ENCODE measurements at regions not wholly inside any gene's neighbourhood (a gene's known extent, or its start where the extent isn't known, plus 50 kb on each side); places are given as distances from the start of the nearest gene placed in this dataset.
"Not testable (repeated sequence)": the region's sequence is repeated elsewhere in the genome, so short reads cannot be mapped to it uniquely, and the experiment has no call there.

DNA sequence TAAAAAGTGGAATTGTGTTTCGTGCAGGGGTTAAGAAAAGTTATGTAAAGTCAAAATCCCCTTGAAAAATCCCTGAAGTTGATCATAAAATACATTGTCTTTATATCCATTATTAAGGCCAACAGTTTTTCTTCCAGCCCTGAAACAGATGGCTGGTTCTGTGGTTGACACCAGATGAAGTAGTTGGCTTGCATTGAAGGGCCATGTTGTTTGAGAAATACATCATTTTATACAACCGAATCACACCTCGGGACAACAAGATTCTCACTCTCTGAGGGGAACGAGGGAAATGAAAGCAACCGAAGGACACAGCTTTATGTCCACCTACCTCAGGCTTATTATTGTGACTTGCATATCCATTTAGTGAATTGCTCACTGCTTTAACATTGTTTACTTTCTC lies 126.0 kb upstream of the MITF start:
- peaks cover 8% of the 10 kb centered on the region for H3K4me1 ChIP-seq
- H3K27me3 ChIP-seq (ENCODE audit: low read depth): no peaks in the 10 kb centered on the region
- H3K36me3 ChIP-seq (replicated peaks): no peaks in the 10 kb centered on the region
- no peaks in the 10 kb centered on the region for H3K9me3 ChIP-seq
- in situ Hi-C loops (cut with MboI; ENCODE audit: low sequenced_read_pairs): no loop called here
- DNase-seq (ENCODE audit: low spot score in 2 of 2): no peak
- H3K4me3 ChIP-seq: no peak overlapping the region

DNA sequence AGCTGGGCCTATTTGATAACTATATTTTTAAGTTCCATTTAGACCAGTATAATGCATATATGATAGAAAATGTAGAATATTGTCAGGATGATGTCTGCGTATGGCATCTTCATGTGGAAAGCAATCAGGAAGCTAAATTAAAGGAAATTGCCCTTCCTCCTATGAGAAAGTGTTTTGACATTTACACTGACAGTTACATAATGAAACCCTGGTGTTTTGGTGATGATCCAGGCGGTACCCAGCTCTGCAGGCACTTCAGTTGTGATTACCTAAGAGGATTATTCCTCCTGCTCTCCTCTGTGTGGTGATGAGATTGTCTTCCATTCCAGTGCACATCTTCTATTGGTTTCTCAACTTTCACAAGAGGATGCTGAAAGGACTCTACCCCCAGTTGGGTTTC lies 126.5 kb upstream of the MITF start:
- Histone ChIP-seq H3K9me3 (no peaks in the 10 kb centered on the region), H3K4me3 (no peak overlapping the region), H3K4me1 (peaks cover 8% of the 10 kb centered on the region), H3K27me3 (ENCODE audit: low read depth) (no peaks in the 10 kb centered on the region), H3K36me3 (replicated peaks) (no peaks in the 10 kb centered on the region)
- in situ Hi-C loops (cut with MboI; ENCODE audit: low sequenced_read_pairs): no loop called here
- no peak for DNase-seq (ENCODE audit: low spot score in 2 of 2)

GRCh38 chr3:69609566-69609965 lies 129.7 kb upstream of the MITF start:
- H3K4me1 ChIP-seq; H3K4me3 ChIP-seq; H3K27me3 ChIP-seq (ENCODE audit: low read depth); in situ Hi-C loops (cut with MboI; ENCODE audit: low sequenced_read_pairs); H3K9me3 ChIP-seq; H3K36me3 ChIP-seq (replicated peaks): not testable (repeated sequence)
- DNase-seq (ENCODE audit: low spot score in 2 of 2): peak; percentile 50 to 73

- Histone ChIP-seq H3K4me3 (no peak overlapping the region), H3K9me3 (no peaks in the 10 kb centered on the region), H3K27me3 (ENCODE audit: low read depth) (no peaks in the 10 kb centered on the region), H3K36me3 (replicated peaks) (no peaks in the 10 kb centered on the region), H3K4me1 (peaks cover 8% of the 10 kb centered on the region)
- in situ Hi-C loops (cut with MboI; ENCODE audit: low sequenced_read_pairs): no loop called here
- no peak for DNase-seq (ENCODE audit: low spot score in 2 of 2)
Observed at GRCh38 chr3:69607466-69608305, 131.6 kb upstream of the MITF start.

DNA sequence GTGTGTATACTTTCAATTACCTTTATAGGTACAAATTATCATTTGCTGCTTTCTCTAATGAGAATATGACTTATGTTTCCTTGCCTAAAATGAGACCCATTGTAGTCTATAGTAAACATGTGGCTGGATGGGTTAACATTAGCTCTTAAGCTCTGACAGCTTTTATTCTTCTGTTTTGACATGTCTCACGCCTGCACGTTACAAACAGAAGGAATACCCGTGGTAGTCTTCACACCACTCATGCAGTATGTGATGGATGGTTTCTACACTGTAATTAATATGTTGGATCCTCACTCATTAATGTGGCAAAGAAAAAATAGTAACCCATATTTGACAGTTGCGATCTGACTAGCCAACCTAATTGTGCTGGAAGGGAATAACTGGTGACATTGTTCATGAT lies 133.4 kb upstream of the MITF start:
- Histone ChIP-seq H3K36me3 (replicated peaks) (no peaks in the 10 kb centered on the region), H3K4me1 (peaks cover 8% of the 10 kb centered on the region), H3K4me3 (no peak overlapping the region), H3K27me3 (ENCODE audit: low read depth) (no peaks in the 10 kb centered on the region), H3K9me3 (no peaks in the 10 kb centered on the region)
- no peak for DNase-seq (ENCODE audit: low spot score in 2 of 2)
- in situ Hi-C loops (cut with MboI; ENCODE audit: low sequenced_read_pairs): no loop called here

DNA sequence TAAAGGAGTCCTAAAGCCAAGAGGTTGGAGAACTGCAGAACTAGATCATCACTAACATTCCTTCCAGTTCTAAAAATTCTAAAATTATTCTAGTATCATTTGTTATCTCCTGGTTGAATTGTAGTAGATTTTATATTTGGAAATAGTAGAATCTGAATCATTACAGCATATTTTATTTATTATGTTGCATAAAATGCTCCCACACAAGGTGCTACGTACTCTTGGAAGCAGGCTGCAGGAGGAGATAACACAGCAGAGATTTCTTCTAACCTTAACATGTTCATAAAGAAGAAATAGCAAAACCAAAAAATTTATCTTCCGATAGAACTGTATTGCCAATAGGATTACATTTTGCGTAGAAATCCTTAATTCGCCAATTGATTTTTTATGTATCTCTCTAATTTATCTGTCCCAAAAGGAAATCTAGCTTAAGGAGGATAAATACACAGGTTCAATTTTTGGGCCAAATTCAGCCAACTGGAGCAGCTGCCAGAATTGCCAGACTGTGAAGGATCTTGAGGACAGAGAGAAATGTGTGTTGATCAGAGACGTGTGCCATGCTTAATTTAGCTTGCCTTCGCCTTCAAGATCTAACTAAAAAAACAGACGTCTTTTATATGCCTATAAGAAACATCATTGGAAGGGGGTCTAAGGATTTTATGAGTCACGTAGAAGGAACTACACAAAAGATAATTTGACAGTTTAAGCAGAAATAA lies 134.4 kb upstream of the MITF start:
- Histone ChIP-seq H3K4me1 (peaks cover 7% of the 10 kb centered on the region), H3K27me3 (ENCODE audit: low read depth) (no peaks in the 10 kb centered on the region), H3K36me3 (replicated peaks) (no peaks in the 10 kb centered on the region), H3K4me3 (no peak overlapping the region), H3K9me3 (peaks cover 2% of the 10 kb centered on the region; the same call in 1 of the 2 replicates)
- no peak for DNase-seq (ENCODE audit: low spot score in 2 of 2)
- in situ Hi-C loops (cut with MboI; ENCODE audit: low sequenced_read_pairs): no loop called here

- peaks cover 2% of the 10 kb centered on the region; the same call in 1 of the 2 replicates for H3K9me3 ChIP-seq
- DNase-seq (ENCODE audit: low spot score in 2 of 2): no peak
- no peaks in the 10 kb centered on the region for H3K27me3 ChIP-seq (ENCODE audit: low read depth)
- no peaks in the 10 kb centered on the region for H3K4me1 ChIP-seq
- no peak overlapping the region for H3K4me3 ChIP-seq
- H3K36me3 ChIP-seq (replicated peaks): no peaks in the 10 kb centered on the region
- in situ Hi-C loops (cut with MboI; ENCODE audit: low sequenced_read_pairs): no loop called here
Observed at GRCh38 chr3:69602112-69602511, 137.2 kb upstream of the MITF start.

GRCh38 chr3:69594286-69594685 lies 145.0 kb upstream of the MITF start:
- Histone ChIP-seq H3K4me3 (no peak overlapping the region), H3K36me3 (replicated peaks) (no peaks in the 10 kb centered on the region), H3K4me1 (peaks cover 12% of the 10 kb centered on the region), H3K27me3 (ENCODE audit: low read depth) (no peaks in the 10 kb centered on the region), H3K9me3 (no peaks in the 10 kb centered on the region)
- in situ Hi-C loops (cut with MboI; ENCODE audit: low sequenced_read_pairs): no loop called here
- DNase-seq (ENCODE audit: low spot score in 2 of 2): no peak

GRCh38 chr3:69591164-69591736 lies 148.0 kb upstream of the MITF start:
- Histone ChIP-seq H3K27me3 (ENCODE audit: low read depth) (no peaks in the 10 kb centered on the region), H3K4me1 (peaks cover 12% of the 10 kb centered on the region), H3K9me3 (no peaks in the 10 kb centered on the region), H3K36me3 (replicated peaks) (no peaks in the 10 kb centered on the region), H3K4me3 (no peak overlapping the region)
- in situ Hi-C loops (cut with MboI; ENCODE audit: low sequenced_read_pairs): no loop called here
- peak in 1 of 2 experiments; percentile 54 for DNase-seq (ENCODE audit: low spot score in 2 of 2)

DNA sequence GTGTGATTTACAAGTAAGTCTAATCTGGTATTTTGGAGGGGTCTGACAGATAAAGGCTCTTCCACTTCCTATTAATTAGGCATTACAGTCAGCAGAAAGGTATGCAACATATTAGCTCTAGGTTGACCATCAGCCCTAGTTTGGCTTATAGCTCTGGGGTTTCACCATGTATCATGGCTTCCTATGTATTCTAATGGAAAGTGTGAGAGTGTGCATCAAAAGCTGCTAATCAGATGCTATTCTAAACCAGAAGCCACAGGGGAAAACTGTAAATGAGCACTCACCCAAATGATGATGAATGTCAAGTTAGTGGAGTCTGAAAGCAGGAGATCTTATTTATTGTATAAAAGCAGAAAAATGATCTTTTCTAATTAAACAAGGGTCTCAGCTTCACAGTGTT lies 149.2 kb upstream of the MITF start:
- DNase-seq (ENCODE audit: low spot score in 2 of 2): peak in 1 of 2 experiments; percentile 6
- in situ Hi-C loops (cut with MboI; ENCODE audit: low sequenced_read_pairs): no loop called here

DNA sequence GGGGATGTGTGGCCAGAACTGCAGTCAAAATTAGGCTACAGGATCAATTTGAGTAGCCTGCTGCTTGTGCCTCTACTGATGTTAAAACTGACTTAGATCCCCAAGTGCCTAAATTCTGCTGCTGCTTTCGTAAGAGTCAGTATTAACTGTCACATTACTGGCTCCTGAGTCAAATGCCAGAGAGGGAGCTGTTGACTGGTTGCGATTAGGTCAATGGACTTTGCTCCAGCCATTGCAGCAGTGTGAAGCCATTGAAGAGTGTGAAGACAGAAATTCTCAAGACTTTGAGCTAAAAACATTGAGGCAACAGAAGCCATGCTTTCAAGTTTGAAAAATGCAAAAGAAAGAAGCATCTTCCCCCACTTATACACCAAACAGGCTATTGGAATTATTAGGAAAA lies 151.1 kb upstream of the MITF start:
- no peak for DNase-seq (ENCODE audit: low spot score in 2 of 2)
- H3K27me3 ChIP-seq (ENCODE audit: low read depth): no peaks in the 10 kb centered on the region
- H3K36me3 ChIP-seq (replicated peaks): no peaks in the 10 kb centered on the region
- in situ Hi-C loops (cut with MboI; ENCODE audit: low sequenced_read_pairs): no loop called here
- no peaks in the 10 kb centered on the region for H3K9me3 ChIP-seq
- peaks cover 12% of the 10 kb centered on the region for H3K4me1 ChIP-seq
- H3K4me3 ChIP-seq: no peak overlapping the region

More for the DNA sequence above, 149.2 kb upstream of the MITF start:
- H3K36me3 ChIP-seq (replicated peaks): no peaks in the 10 kb centered on the region
- H3K4me1 ChIP-seq: peaks cover 12% of the 10 kb centered on the region
- no peaks in the 10 kb centered on the region for H3K27me3 ChIP-seq (ENCODE audit: low read depth)
- H3K4me3 ChIP-seq: no peak overlapping the region
- H3K9me3 ChIP-seq: no peaks in the 10 kb centered on the region

- no peaks in the 10 kb centered on the region for H3K9me3 ChIP-seq
- in situ Hi-C loops (cut with MboI; ENCODE audit: low sequenced_read_pairs): no loop called here
- no peak overlapping the region for H3K4me3 ChIP-seq
- H3K36me3 ChIP-seq (replicated peaks): no peaks in the 10 kb centered on the region
- no peak for DNase-seq (ENCODE audit: low spot score in 2 of 2)
- H3K27me3 ChIP-seq (ENCODE audit: low read depth): no peaks in the 10 kb centered on the region
- H3K4me1 ChIP-seq: no peaks in the 10 kb centered on the region
Observed at GRCh38 chr3:69585472-69585871, 153.8 kb upstream of the MITF start.

GRCh38 chr3:69582044-69582443 lies 157.2 kb upstream of the MITF start:
- Histone ChIP-seq H3K36me3 (replicated peaks) (no peaks in the 10 kb centered on the region), H3K27me3 (ENCODE audit: low read depth) (no peaks in the 10 kb centered on the region), H3K9me3 (no peaks in the 10 kb centered on the region), H3K4me1 (no peaks in the 10 kb centered on the region), H3K4me3 (no peak overlapping the region)
- DNase-seq (ENCODE audit: low spot score in 2 of 2): no peak
- in situ Hi-C loops (cut with MboI; ENCODE audit: low sequenced_read_pairs): no loop called here

Data from HAP-1 (cell line).